A673 (cell line): ENCODE measurements at regions not wholly inside any gene's neighbourhood (a gene's known extent, or its start where the extent isn't known, plus 50 kb on each side); places are given as distances from the start of the nearest gene placed in this dataset.

Source experiments
- BruUV-seq: library from RNA; stranded (reverse); fragments of 400-500 nt; replicated peaks from 2 replicates; lab custom pipeline; 2021; lab: Mats Ljungman, UMichigan
- CTCF ChIA-PET: fragments of 300-600 bp; sonication (Branson Sonifier 250); formaldehyde crosslinking; loops from one replicate; lab custom pipeline; 2022; ENCODE audit warnings: antibody characterized with exemption; lab: Charles Lee
- POLR2A ChIA-PET: fragments of 300-600 bp; sonication (Branson Sonifier 250); formaldehyde crosslinking; loops from one replicate; lab custom pipeline; 2022; ENCODE audit warnings: antibody characterized with exemption; ENCODE audit not compliant: low non-redundant PET; lab: Charles Lee
- DNase-seq: peaks from one replicate; pipeline ENCODE4 v3.0.0-alpha.2; 2015; ENCODE audit warnings: low spot score
- H3K27ac ChIP-seq: fragments of 200-600 bp; sonication (generic); 2 replicates; pipeline ENCODE4 v1.5.1; 2016; ENCODE audit warnings: mixed run types, low read depth, mild to moderate bottlenecking, mixed read lengths, antibody characterized with exemption, low read length; ENCODE audit not compliant: poor library complexity, severe bottlenecking
- H3K27me3 ChIP-seq: fragments of 200-600 bp; sonication (generic); replicated peaks from 2 replicates; pipeline ENCODE4 v1.6.1; 2017; ENCODE audit warnings: mixed run types, low read depth, mild to moderate bottlenecking, mixed read lengths, antibody characterized with exemption, low read length; ENCODE audit not compliant: insufficient read depth, poor library complexity
- H3K36me3 ChIP-seq: fragments of 200-600 bp; sonication (generic); 2 replicates; pipeline ENCODE4 v1.6.1; 2016; ENCODE audit warnings: mixed run types, mild to moderate bottlenecking, mixed read lengths, antibody characterized with exemption, low read length; ENCODE audit not compliant: insufficient read depth, poor library complexity, severe bottlenecking
- H3K4me1 ChIP-seq: fragments of 200-600 bp; sonication (generic); 2 replicates; pipeline ENCODE4 v1.6.1; 2017; ENCODE audit warnings: mixed run types, mild to moderate bottlenecking, mixed read lengths, antibody characterized with exemption, low read length; ENCODE audit not compliant: insufficient read depth, poor library complexity, severe bottlenecking
- H3K4me3 ChIP-seq: fragments of 200-600 bp; sonication (generic); 2 replicates; pipeline ENCODE4 v1.5.1; 2016; ENCODE audit warnings: low read depth, mixed run types, mild to moderate bottlenecking, mixed read lengths, low read length; ENCODE audit not compliant: poor library complexity, severe bottlenecking
- H3K9me3 ChIP-seq: fragments of 200-600 bp; sonication (generic); 2 replicates; pipeline ENCODE4 v1.6.1; 2016; ENCODE audit warnings: mixed run types, low read depth, mild to moderate bottlenecking, mixed read lengths, antibody characterized with exemption, low read length; ENCODE audit not compliant: poor library complexity, severe bottlenecking
- EZH2 ChIP-seq: fragments of 200-600 bp; sonication (generic); IDR thresholded peaks from 2 replicates; pipeline ENCODE4 v1.6.1; 2017; ENCODE audit warnings: borderline replicate concordance, low read depth, mild to moderate bottlenecking, mixed read lengths, antibody characterized with exemption, low read length; ENCODE audit not compliant: poor library complexity, severe bottlenecking
- intact Hi-C: fragments of 100-400 bp; cut with micrococcal nuclease; formaldehyde crosslinking; loops from one replicate; pipeline ENCODE4 v1.10.0; 2022; ENCODE audit not compliant: unreplicated experiment
- TF ChIP-seq, protein P1 (sequence below): fragments of 300-800, 200-600 bp; sonication (generic); conservative IDR thresholded peaks from 2 replicates; pipeline ENCODE4 v1.5.1; 2017; ENCODE audit warnings: low read depth, mild to moderate bottlenecking, antibody characterized with exemption, low read length, moderate library complexity, mixed read lengths

DNA sequence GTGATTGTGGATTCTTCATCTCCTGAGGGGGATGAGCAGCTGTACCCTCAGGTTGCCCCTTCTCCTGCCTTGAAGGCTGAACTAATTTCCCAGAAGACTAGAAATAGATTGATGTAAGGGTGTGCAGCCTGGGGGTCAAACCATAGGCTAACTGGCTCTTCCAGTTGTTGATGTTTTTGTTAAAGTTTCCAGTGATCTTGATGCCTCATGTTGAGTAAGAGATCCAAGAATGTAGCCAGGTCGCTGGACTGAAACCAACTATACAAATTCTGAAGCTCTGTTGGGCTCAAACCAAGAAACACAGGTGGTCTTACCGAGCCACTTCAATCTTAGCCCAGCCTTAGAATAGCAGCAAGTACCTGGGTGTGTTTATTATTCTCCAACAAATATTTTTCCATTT, 391.8 kb downstream of the KLF5 start:
- Histone ChIP-seq H3K27me3 (no peaks in the 10 kb centered on the region), H3K36me3 (no peaks in the 10 kb centered on the region), H3K9me3 (no peaks in the 10 kb centered on the region), H3K4me1 (no peaks in the 10 kb centered on the region), H3K4me3 (no peak overlapping the region), H3K27ac (no peak overlapping the region)
- no TSS peak for BruUV-seq
- DNase-seq, result no peak
- intact Hi-C loops, result no loop called here
- POLR2A ChIA-PET, result no interaction called here
- CTCF ChIA-PET, result no interaction called here
- TF ChIP-seq, protein P1, sequence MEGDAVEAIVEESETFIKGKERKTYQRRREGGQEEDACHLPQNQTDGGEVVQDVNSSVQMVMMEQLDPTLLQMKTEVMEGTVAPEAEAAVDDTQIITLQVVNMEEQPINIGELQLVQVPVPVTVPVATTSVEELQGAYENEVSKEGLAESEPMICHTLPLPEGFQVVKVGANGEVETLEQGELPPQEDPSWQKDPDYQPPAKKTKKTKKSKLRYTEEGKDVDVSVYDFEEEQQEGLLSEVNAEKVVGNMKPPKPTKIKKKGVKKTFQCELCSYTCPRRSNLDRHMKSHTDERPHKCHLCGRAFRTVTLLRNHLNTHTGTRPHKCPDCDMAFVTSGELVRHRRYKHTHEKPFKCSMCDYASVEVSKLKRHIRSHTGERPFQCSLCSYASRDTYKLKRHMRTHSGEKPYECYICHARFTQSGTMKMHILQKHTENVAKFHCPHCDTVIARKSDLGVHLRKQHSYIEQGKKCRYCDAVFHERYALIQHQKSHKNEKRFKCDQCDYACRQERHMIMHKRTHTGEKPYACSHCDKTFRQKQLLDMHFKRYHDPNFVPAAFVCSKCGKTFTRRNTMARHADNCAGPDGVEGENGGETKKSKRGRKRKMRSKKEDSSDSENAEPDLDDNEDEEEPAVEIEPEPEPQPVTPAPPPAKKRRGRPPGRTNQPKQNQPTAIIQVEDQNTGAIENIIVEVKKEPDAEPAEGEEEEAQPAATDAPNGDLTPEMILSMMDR, result no peak
- no peak for TF ChIP-seq EZH2

DNA sequence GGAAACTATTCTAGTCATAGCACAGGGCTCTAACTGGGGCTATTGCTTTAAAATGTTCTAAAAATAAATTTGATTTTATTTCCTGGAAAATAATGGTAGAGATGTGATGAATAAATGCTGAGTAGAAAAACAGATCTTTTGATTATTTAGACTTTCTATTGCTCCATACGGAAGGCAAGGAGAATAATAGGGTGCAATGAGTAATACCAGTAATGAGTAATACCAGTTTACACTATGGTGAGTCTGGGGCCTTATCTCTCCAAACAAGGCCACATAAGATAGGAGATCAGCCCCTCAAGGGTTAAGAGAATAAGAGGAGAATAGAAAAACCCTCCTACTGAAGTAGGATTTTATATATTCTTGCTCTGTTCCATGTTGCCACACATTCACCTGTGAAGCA, 390.4 kb downstream of the KLF5 start:
- TF ChIP-seq EZH2, result no peak
- TF ChIP-seq, protein P1, result no peak
- no peak for DNase-seq
- Histone ChIP-seq H3K9me3 (no peaks in the 10 kb centered on the region), H3K36me3 (no peaks in the 10 kb centered on the region), H3K27ac (no peak overlapping the region), H3K4me3 (no peak overlapping the region), H3K4me1 (no peaks in the 10 kb centered on the region), H3K27me3 (no peaks in the 10 kb centered on the region)
- intact Hi-C loops, result no loop called here
- no TSS peak for BruUV-seq
- ChIA-PET POLR2A (no interaction called here), CTCF (no interaction called here)

DNA sequence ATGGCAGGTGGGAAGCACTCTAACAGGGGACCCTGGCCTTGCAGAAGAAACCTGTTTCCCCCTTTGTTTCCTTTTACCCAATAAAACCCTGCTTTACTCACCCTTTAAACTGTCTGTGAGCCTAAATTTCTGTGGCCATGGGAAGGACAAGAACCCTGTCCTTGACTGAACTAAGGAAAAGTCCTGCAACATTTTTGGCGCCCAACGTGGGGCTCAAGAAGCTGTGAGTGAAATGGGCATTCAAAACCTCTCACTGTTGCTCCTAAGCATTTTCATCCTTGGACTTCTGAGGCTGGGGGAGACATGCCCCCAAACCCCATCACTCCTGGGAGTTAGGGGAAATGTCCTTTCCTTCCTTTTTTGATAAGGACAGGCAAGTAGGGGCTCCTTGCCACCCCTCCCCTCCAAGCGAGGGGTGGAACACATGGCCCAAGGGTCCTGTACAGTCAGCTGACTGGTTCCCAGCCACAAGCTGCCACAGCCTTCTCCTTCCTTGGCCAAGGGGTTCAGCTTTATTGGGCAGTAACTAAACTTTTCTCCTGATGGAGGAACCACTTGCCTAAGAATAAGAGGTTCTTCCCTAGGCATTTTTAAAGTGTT, 381.6 kb downstream of the KLF5 start:
- peaks cover 34% of the 10 kb centered on the region for H3K9me3 ChIP-seq
- CTCF ChIA-PET, result no interaction called here
- BruUV-seq, result no TSS peak
- no peak overlapping the region for H3K27ac ChIP-seq
- no peaks in the 10 kb centered on the region for H3K36me3 ChIP-seq
- no peak overlapping the region for H3K4me3 ChIP-seq
- H3K27me3 ChIP-seq, result no peaks in the 10 kb centered on the region
- no peak for TF ChIP-seq EZH2
- TF ChIP-seq, protein P1, result no peak
- H3K4me1 ChIP-seq, result no peaks in the 10 kb centered on the region
- peak; percentile 18 for DNase-seq
- POLR2A ChIA-PET, result no interaction called here
- intact Hi-C loops, result no loop called here
